ENCODE measurements at regions not wholly inside any gene's neighbourhood (a gene's known extent, or its start where the extent isn't known, plus 50 kb on each side); places are given as distances from the start of the nearest gene placed in this dataset.

DNA sequence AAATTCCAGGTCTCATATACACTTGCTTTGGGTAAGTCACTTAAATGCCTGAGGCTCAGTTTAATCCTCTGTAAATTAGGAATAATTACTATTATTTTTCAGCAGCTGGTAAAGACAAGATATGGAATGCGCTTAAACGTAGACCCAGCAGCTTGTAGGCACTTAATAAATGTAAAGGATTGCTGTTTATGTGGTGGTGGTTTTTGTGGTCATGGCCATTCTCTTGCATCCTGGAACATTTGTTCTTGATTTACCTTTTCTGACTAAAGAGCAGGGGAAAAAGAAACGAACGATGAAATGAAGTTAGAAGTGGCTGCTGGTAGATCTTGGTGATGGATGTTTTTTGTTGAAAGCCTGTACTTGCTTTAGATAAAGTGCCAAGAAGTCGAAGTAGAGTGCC lies 195.0 kb upstream of the FOXD3 start:
- no peaks in the 10 kb centered on the region for H3K36me3 ChIP-seq
- WGBS: 63% methylated on average over 5 of the region's 5 CpGs
- no peaks in the 10 kb centered on the region for H3K9me3 ChIP-seq
- no peaks in the 10 kb centered on the region for H3K27me3 ChIP-seq
- no peak for TF ChIP-seq POLR2AphosphoS5 (IDR thresholded peaks at IDR 0.05)
- no peak for TF ChIP-seq POLR2A (IDR thresholded peaks at IDR 0.05)
- TF ChIP-seq, protein P1, sequence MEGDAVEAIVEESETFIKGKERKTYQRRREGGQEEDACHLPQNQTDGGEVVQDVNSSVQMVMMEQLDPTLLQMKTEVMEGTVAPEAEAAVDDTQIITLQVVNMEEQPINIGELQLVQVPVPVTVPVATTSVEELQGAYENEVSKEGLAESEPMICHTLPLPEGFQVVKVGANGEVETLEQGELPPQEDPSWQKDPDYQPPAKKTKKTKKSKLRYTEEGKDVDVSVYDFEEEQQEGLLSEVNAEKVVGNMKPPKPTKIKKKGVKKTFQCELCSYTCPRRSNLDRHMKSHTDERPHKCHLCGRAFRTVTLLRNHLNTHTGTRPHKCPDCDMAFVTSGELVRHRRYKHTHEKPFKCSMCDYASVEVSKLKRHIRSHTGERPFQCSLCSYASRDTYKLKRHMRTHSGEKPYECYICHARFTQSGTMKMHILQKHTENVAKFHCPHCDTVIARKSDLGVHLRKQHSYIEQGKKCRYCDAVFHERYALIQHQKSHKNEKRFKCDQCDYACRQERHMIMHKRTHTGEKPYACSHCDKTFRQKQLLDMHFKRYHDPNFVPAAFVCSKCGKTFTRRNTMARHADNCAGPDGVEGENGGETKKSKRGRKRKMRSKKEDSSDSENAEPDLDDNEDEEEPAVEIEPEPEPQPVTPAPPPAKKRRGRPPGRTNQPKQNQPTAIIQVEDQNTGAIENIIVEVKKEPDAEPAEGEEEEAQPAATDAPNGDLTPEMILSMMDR (IDR thresholded peaks at IDR 0.05): no peak
- TF ChIP-seq EP300 (IDR thresholded peaks at IDR 0.05): no peak
- DNase-seq (ENCODE audit: low spot score in 2 of 2): no peak
- H3K27ac ChIP-seq: no peak overlapping the region
- H3K4me1 ChIP-seq: no peaks in the 10 kb centered on the region
- no peak overlapping the region for H3K4me3 ChIP-seq

DNA sequence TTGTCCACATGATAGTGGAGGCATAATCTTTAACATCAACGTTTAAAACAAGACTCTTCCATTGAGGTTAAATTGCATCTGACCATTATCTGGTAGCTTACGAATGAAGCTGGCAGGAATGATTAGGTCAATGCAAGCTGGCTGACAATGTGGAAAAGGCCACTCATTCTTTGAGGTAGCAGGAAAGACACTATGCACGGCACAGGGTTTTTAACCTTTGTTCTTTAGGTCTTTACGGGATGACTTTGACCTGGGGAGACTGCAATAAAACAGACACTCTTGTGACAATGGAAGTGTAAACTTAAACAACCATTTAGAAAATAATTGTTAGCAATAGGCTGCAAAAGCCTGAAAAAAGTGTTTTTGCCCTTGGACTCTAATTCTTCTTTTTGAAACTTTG lies 193.8 kb upstream of the FOXD3 start:
- DNase-seq (ENCODE audit: low spot score in 2 of 2): no peak
- Histone ChIP-seq H3K4me1 (no peaks in the 10 kb centered on the region), H3K36me3 (no peaks in the 10 kb centered on the region), H3K27me3 (peaks cover 3% of the 10 kb centered on the region), H3K4me3 (no peak overlapping the region), H3K27ac (no peak overlapping the region), H3K9me3 (no peaks in the 10 kb centered on the region)
- 64% methylated on average over 4 of the region's 4 CpGs for WGBS
- TF ChIP-seq, protein P1 (IDR thresholded peaks at IDR 0.05): no peak
- TF ChIP-seq EP300 (IDR thresholded peaks at IDR 0.05) (no peak), POLR2A (IDR thresholded peaks at IDR 0.05) (no peak), POLR2AphosphoS5 (IDR thresholded peaks at IDR 0.05) (no peak)

DNA sequence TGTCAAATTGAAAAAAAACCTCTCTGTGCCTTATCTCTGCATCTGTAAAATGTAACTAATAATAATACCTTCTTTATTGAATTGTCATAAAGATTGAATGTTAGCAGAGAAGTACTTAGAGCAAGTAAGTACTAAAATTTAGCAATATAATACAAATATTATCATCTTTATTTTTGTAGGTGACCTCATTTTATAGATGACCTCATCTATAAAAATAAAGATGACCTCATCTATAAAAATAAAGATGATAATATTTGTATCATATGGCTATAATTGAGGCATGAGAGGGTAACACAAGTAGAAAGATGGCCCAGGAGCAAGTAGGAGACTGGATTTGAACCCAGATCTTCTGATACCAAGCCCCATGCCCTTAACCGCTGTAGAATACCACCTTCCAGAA lies 193.2 kb upstream of the FOXD3 start:
- no peak for DNase-seq (ENCODE audit: low spot score in 2 of 2)
- 98% methylated on average over 1 of the region's 1 CpG for WGBS
- peaks cover 3% of the 10 kb centered on the region for H3K27me3 ChIP-seq
- no peaks in the 10 kb centered on the region for H3K9me3 ChIP-seq
- no peaks in the 10 kb centered on the region for H3K36me3 ChIP-seq
- H3K4me1 ChIP-seq: no peaks in the 10 kb centered on the region
- H3K27ac ChIP-seq: no peak overlapping the region
- H3K4me3 ChIP-seq: no peak overlapping the region
- TF ChIP-seq, protein P1 (IDR thresholded peaks at IDR 0.05): no peak
- no peak for TF ChIP-seq EP300 (IDR thresholded peaks at IDR 0.05)
- no peak for TF ChIP-seq POLR2A (IDR thresholded peaks at IDR 0.05)
- no peak for TF ChIP-seq POLR2AphosphoS5 (IDR thresholded peaks at IDR 0.05)

DNA sequence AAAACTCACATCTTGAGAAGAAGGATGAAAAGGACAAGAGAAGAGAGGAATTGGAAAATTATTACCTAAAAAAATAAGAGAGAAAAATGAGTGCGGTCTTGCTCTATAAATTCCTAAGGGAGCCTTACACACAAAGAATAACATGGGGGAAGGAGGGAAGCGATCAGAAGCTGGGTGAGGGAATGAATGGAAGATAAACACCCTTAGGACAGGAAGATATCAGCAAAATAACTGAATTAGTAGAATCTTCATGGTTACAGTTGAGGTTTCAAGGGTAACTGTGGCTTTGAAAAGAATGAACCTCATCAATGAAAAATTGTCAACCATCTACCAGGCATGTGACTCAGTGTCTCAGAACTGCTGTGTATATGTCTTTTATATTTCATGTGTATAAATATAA lies 192.5 kb upstream of the FOXD3 start:
- WGBS: 84% methylated on average over 2 of the region's 2 CpGs
- no peak for DNase-seq (ENCODE audit: low spot score in 2 of 2)
- Histone ChIP-seq H3K27ac (no peak overlapping the region), H3K27me3 (peaks cover 3% of the 10 kb centered on the region), H3K9me3 (no peaks in the 10 kb centered on the region), H3K4me3 (no peak overlapping the region), H3K36me3 (no peaks in the 10 kb centered on the region), H3K4me1 (no peaks in the 10 kb centered on the region)
- no peak for TF ChIP-seq POLR2AphosphoS5 (IDR thresholded peaks at IDR 0.05)
- TF ChIP-seq, protein P1 (IDR thresholded peaks at IDR 0.05): no peak
- TF ChIP-seq EP300 (IDR thresholded peaks at IDR 0.05): no peak
- no peak for TF ChIP-seq POLR2A (IDR thresholded peaks at IDR 0.05)

DNA sequence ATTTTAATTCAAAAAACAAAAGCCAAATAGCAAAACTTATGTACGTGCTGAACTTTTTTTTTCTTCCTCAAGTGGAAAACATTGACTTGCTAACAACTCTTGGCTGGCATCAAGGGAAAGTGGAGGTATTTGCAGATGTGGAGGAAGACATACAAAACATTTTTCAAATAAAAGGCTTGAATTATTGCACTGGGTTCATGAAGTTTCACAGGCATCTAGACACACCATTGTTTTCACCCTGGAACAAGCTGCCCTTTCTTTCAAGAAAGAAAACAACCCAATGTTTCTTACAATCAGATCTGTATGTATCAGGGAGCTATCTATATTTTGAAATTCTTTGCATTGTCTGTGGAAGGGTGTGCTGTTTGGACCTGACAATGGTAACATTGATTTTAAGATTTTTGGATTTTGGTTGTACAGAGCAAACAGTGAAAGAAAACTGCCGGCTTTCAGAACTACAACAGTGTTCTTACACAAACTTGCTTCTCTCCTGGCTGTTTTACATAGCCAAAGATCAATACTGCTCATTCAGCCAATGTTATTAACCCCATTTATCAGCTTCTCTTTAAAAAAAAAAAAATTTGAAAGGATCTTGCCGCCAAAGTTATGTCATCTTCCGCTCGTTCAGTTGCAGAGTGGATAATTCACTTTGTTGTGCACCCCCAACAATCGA lies 187.7 kb upstream of the FOXD3 start:
- peaks cover 11% of the 10 kb centered on the region for H3K27me3 ChIP-seq
- H3K4me3 ChIP-seq: no peak overlapping the region
- WGBS: 69% methylated on average over 6 of the region's 6 CpGs
- no peak overlapping the region for H3K27ac ChIP-seq
- no peaks in the 10 kb centered on the region for H3K9me3 ChIP-seq
- no peak for TF ChIP-seq POLR2AphosphoS5 (IDR thresholded peaks at IDR 0.05)
- TF ChIP-seq, protein P1 (IDR thresholded peaks at IDR 0.05): no peak
- no peak for TF ChIP-seq POLR2A (IDR thresholded peaks at IDR 0.05)
- TF ChIP-seq EP300 (IDR thresholded peaks at IDR 0.05): no peak
- no peaks in the 10 kb centered on the region for H3K4me1 ChIP-seq
- H3K36me3 ChIP-seq: no peaks in the 10 kb centered on the region
- DNase-seq (ENCODE audit: low spot score in 2 of 2): no peak

Measured in suprapubic skin (tissue), 4 donors.